Dedifferentiated amniotic fluid mesenchymal stem cell (primary cell): ENCODE measurements at regions not wholly inside any gene's neighbourhood (a gene's known extent, or its start where the extent isn't known, plus 50 kb on each side); places are given as distances from the start of the nearest gene placed in this dataset.

Experiments
- DNase-seq: peaks from one replicate; pipeline ENCODE4 v3.0.0-alpha.2; 2016; ENCODE audit errors: extremely low spot score

DNA sequence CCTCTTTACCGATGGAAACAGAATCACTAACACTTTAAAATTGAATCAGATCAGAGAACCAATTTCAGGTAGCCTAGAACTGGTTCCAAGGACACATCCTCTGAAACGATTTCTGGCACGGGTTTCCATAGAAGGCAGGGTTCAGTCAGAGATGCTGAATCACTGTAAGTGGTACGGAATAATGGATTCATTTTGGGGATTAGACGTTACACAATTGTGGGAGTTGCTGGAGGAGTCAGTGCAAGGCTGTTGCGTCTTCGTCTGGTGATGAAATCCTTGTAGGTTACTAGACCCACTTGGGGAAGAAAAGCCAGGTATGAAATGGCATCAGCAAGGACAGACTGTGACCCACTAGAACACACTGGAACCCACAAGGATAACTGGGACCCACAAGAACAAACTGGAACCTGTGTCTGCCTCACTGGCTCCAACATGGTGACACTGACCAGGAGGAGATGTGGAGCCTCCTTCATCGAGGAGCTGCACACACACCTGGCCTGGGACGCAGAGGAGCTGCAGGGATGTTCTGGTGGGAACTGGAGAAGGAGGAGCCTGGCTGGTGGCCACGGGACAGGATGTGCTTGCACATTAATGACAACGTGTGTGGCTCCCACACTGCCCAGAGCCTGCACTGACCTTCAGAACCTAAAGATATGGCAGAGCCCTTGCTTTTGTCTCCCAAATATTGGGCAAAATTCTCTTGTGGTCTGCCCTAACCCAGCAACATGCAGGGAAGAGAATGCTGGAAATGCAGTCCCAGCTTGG, 105.1 kb downstream of the TRAPPC11 start:
- DNase-seq = no peak

GRCh38 chr4:183765251-183765911, 106.3 kb downstream of the TRAPPC11 start:
- peak; percentile 17 for DNase-seq

- no peak for DNase-seq
These were observed 107.0 kb downstream of the TRAPPC11 start for GRCh38 chr4:183766140-183766539.

- no peak for DNase-seq
These were observed 111.8 kb downstream of the TRAPPC11 start for GRCh38 chr4:183770906-183771305.

GRCh38 chr4:183772361-183772760, 113.3 kb downstream of the TRAPPC11 start:
- DNase-seq = no peak

DNA sequence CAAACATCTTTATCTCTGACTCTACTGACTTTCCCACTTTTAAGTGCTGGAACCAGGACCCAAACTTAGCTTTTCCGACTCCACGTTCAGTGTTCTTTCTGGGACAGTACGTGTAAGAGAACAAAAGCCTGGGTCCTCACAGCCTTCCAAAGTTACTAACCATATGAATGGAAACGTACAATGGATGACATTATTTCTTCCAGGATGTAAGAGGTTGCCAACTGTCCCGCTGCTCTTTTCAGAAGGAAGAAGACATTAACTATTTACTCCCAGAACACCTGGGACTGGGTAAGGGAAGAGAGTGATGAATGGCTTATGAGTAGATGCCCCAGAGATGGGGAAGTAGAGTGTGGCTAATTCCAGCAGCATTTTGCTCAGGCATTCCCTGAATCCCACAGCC, 114.7 kb downstream of the TRAPPC11 start:
- DNase-seq = no peak

- DNase-seq = no peak
These were observed 121.8 kb upstream of the STOX2 start for GRCh38 chr4:183783306-183783705.

- peak; percentile 60 for DNase-seq
These were observed 121.0 kb upstream of the STOX2 start for GRCh38 chr4:183783991-183784553.

GRCh38 chr4:183788308-183788905, 116.7 kb upstream of the STOX2 start:
- no peak for DNase-seq

DNA sequence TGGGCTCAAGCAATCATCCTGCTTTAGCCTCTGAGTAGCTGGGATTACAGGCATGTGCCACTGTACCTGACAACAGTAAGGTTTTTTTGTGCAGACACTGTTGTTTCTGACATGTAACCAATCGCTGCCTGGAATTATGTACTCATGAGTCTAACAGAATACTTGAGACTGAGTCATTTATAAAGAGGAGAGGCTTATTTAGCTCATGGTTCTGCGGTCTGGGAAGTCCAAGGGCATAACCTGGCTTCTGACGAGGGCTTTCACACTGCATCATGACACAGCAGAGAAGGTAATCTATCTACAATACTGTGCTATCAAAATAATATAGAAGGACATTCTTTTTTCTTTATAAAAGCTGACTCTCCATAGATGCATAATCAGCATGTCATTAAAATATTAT, 115.5 kb upstream of the STOX2 start:
- no peak for DNase-seq

GRCh38 chr4:183790661-183791060, 114.4 kb upstream of the STOX2 start:
- DNase-seq = no peak

GRCh38 chr4:183797011-183797444, 108.1 kb upstream of the STOX2 start:
- DNase-seq = no peak

- DNase-seq = no peak
These were observed 107.4 kb upstream of the STOX2 start for GRCh38 chr4:183797445-183798300.

- DNase-seq = no peak
These were observed 106.5 kb upstream of the STOX2 start for GRCh38 chr4:183798301-183799253.

GRCh38 chr4:183801457-183802165, 103.5 kb upstream of the STOX2 start:
- DNase-seq = no peak

GRCh38 chr4:183806341-183806740, 98.8 kb upstream of the STOX2 start:
- no peak for DNase-seq

- no peak for DNase-seq
These were observed 97.5 kb upstream of the STOX2 start for GRCh38 chr4:183807420-183808096.

- DNase-seq = no peak
These were observed 97.0 kb upstream of the STOX2 start for GRCh38 chr4:183808097-183808456.

DNA sequence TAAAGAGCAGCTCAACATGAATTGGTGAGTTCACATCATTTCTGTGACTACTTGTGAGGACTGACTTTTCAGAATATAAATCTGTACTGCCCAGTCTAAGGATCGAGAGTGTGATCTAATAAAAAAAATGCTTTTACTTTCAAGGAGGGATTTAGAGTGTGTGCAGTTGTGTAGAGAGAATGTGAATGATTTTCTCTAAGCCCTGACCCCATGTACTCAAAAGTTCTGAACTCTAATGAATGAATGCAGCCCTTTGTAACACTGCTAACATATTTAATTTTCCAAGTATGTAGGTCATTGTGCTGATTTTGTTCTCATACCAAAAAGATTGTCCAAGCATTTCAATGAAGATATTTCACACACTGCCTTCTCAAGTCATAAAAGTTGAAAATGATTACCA, 92.5 kb upstream of the STOX2 start:
- DNase-seq = no peak
